ENCODE measurements at regions not wholly inside any gene's neighbourhood (a gene's known extent, or its start where the extent isn't known, plus 50 kb on each side); places are given as distances from the start of the nearest gene placed in this dataset.

GRCh38 chr7:121451367-121452094 is 55.4 kb upstream of the FAM3C start:
- no peak for DNase-seq (ENCODE audit: low read depth, low spot score)

GRCh38 chr7:121450631-121451198 is 54.6 kb upstream of the FAM3C start:
- no peak for DNase-seq (ENCODE audit: low read depth, low spot score)

GRCh38 chr7:121449735-121450240 is 53.7 kb upstream of the FAM3C start:
- DNase-seq (ENCODE audit: low read depth, low spot score), result no peak

- no peak for DNase-seq (ENCODE audit: low read depth, low spot score)
Observed at GRCh38 chr7:121449329-121449728, 53.2 kb upstream of the FAM3C start.

GRCh38 chr7:121448429-121448828 is 52.3 kb upstream of the FAM3C start:
- DNase-seq (ENCODE audit: low read depth, low spot score), result no peak

GRCh38 chr7:121447911-121448300 is 51.8 kb upstream of the FAM3C start:
- no peak for DNase-seq (ENCODE audit: low read depth, low spot score)

GRCh38 chr7:121447243-121447910 is 51.3 kb upstream of the FAM3C start:
- no peak for DNase-seq (ENCODE audit: low read depth, low spot score)

- no peak for DNase-seq (ENCODE audit: low read depth, low spot score)
Observed at GRCh38 chr7:121446526-121446925, 50.4 kb upstream of the FAM3C start.

Data from astrocyte of the hippocampus (primary cell).